Midbrain (tissue), 1 donor: ENCODE measurements at regions not wholly inside any gene's neighbourhood (a gene's known extent, or its start where the extent isn't known, plus 50 kb on each side); places are given as distances from the start of the nearest gene placed in this dataset.
A peak's percentile ranks its signal among the peaks of the same experiment; 100 is the strongest.
"Not testable (repeated sequence)": the region's sequence is repeated elsewhere in the genome, so short reads cannot be mapped to it uniquely, and the experiment has no call there.

Experiments used
- DNase-seq: peaks from one replicate; lab custom pipeline; 2025; lab: John Stamatoyannopoulos, UW

- DNase-seq = peak; percentile 60
Measured at GRCh38 chr6:68575765-68576439, 59.2 kb upstream of the ADGRB3 start.

GRCh38 chr6:68572975-68573374, 62.1 kb upstream of the ADGRB3 start:
- DNase-seq = no peak

GRCh38 chr6:68572525-68572924, 62.6 kb upstream of the ADGRB3 start:
- DNase-seq = no peak

- peak; percentile 39 for DNase-seq
Measured at GRCh38 chr6:68559716-68560115, 75.4 kb upstream of the ADGRB3 start.

- peak; percentile 68 for DNase-seq
Measured at GRCh38 chr6:68559070-68559469, 76.0 kb upstream of the ADGRB3 start.

GRCh38 chr6:68546620-68547019, 88.5 kb upstream of the ADGRB3 start:
- no peak for DNase-seq

- no peak for DNase-seq
Measured at GRCh38 chr6:68544450-68544849, 90.6 kb upstream of the ADGRB3 start.

- DNase-seq = no peak
Measured at GRCh38 chr6:68533339-68533795, 101.7 kb upstream of the ADGRB3 start.

- DNase-seq = no peak
Measured at GRCh38 chr6:68527691-68528090, 107.4 kb upstream of the ADGRB3 start.

- DNase-seq = no peak
Measured at GRCh38 chr6:68506911-68507310, 128.2 kb upstream of the ADGRB3 start.

GRCh38 chr6:68502946-68503345, 132.1 kb upstream of the ADGRB3 start:
- no peak for DNase-seq

- no peak for DNase-seq
Measured at GRCh38 chr6:68497927-68498326, 137.2 kb upstream of the ADGRB3 start.

GRCh38 chr6:68494880-68495279, 140.2 kb upstream of the ADGRB3 start:
- not testable (repeated sequence) for DNase-seq

GRCh38 chr6:68476611-68477010, 158.5 kb upstream of the ADGRB3 start:
- DNase-seq = no peak

GRCh38 chr6:68473433-68474210, 161.5 kb upstream of the ADGRB3 start:
- DNase-seq = no peak

- DNase-seq = no peak
Measured at GRCh38 chr6:68468244-68468884, 166.7 kb upstream of the ADGRB3 start.

GRCh38 chr6:68458447-68458846, 176.6 kb upstream of the ADGRB3 start:
- DNase-seq = no peak

- no peak for DNase-seq
Measured at GRCh38 chr6:68447112-68447511, 188.0 kb upstream of the ADGRB3 start.

- no peak for DNase-seq
Measured at GRCh38 chr6:68445926-68446325, 189.2 kb upstream of the ADGRB3 start.

- DNase-seq = no peak
Measured at GRCh38 chr6:68443704-68444103, 191.4 kb upstream of the ADGRB3 start.

- no peak for DNase-seq
Measured at GRCh38 chr6:68427630-68428029, 207.5 kb upstream of the ADGRB3 start.

GRCh38 chr6:68410021-68410420, 225.1 kb upstream of the ADGRB3 start:
- DNase-seq = no peak

GRCh38 chr6:68400396-68400795, 234.7 kb upstream of the ADGRB3 start:
- no peak for DNase-seq
